ENCODE measurements at regions not wholly inside any gene's neighbourhood (a gene's known extent, or its start where the extent isn't known, plus 50 kb on each side); places are given as distances from the start of the nearest gene placed in this dataset.

DNA sequence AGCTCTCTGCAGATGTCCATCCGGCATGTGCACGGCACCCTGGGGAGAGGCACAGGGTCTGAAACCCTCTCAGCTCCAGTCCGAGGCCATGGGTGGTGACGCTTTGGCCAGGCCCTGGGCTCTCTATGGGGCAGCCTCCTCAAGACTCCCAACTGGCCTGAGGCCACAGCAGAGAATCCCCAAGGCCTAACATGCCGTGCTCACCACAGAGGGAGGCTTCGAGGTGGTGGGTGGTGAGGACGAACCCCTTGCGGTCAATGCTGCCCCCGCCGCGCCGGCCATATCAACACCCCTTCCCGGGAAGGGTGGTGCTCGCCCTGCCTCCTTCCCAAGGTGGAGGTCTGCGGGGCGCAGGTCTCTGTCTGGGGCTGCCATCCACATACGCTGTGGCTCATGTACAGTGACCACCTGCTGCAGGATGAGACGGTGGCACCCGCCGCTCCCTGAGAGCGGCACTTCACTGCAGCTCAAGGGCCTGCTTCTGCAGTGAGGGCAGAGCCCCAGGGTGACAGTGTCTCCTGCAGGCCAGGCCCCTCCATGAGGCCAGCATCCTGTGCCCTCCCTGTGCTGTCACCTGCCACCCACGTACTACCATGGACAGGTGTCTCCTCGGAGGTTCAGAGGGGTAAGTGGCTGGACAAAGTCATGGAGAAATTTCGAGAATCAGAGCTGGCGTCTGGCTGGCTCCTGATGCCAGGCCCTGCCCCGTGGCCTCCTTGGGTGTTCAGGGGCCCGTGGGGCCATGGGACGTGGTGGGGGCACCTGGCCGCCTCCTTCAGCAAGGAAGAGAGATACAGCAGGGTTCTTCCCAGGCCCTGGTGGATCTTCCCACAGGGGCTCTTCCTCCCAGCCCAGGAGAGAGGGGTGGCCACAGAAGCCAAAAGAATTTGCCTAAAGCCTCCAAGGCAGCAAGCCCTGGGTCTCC is 54.6 kb upstream of the ACSF3 start:
- Histone ChIP-seq H3K36me3 (no peaks in the 10 kb centered on the region), H3K4me1 (peaks cover 0 to 12% (median 0%) of the 10 kb centered on the region in 4 donors), H3K27ac (no peak overlapping the region), H3K27me3 (no peaks in the 10 kb centered on the region), H3K4me3 (no peak overlapping the region), H3K9me3 (no peaks in the 10 kb centered on the region)
- TF ChIP-seq, protein P1, sequence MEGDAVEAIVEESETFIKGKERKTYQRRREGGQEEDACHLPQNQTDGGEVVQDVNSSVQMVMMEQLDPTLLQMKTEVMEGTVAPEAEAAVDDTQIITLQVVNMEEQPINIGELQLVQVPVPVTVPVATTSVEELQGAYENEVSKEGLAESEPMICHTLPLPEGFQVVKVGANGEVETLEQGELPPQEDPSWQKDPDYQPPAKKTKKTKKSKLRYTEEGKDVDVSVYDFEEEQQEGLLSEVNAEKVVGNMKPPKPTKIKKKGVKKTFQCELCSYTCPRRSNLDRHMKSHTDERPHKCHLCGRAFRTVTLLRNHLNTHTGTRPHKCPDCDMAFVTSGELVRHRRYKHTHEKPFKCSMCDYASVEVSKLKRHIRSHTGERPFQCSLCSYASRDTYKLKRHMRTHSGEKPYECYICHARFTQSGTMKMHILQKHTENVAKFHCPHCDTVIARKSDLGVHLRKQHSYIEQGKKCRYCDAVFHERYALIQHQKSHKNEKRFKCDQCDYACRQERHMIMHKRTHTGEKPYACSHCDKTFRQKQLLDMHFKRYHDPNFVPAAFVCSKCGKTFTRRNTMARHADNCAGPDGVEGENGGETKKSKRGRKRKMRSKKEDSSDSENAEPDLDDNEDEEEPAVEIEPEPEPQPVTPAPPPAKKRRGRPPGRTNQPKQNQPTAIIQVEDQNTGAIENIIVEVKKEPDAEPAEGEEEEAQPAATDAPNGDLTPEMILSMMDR (IDR thresholded peaks at IDR 0.05): no peak
- no peak for TF ChIP-seq POLR2A (IDR thresholded peaks at IDR 0.05)
- no peak for DNase-seq

DNA sequence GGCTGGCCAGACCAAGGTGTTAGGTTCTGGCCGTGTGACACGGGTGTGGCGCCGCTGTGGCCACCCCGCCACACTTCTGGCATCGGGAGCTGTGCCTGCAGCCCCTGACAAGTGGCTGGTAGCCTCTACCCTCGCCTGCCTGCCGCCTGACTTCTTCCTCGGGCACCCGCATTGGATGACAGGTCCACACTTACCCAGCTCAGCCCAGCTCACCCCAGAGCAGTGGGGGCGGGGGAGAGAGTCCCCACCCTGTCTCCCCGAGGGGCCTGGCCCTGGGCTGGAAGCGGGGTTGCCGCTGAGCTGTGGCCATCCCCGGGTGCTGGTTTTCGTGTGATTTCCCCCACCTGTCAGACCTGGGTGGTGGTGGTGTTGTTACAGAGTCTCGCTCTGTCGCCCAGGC is 53.9 kb upstream of the ACSF3 start:
- Histone ChIP-seq H3K4me3 (no peak overlapping the region), H3K27me3 (no peaks in the 10 kb centered on the region), H3K9me3 (no peaks in the 10 kb centered on the region), H3K4me1 (peaks cover 0 to 12% (median 0%) of the 10 kb centered on the region in 4 donors), H3K36me3 (no peaks in the 10 kb centered on the region), H3K27ac (no peak overlapping the region)
- DNase-seq: no peak
- TF ChIP-seq, protein P1 (IDR thresholded peaks at IDR 0.05): no peak
- TF ChIP-seq POLR2A (IDR thresholded peaks at IDR 0.05): no peak

DNA sequence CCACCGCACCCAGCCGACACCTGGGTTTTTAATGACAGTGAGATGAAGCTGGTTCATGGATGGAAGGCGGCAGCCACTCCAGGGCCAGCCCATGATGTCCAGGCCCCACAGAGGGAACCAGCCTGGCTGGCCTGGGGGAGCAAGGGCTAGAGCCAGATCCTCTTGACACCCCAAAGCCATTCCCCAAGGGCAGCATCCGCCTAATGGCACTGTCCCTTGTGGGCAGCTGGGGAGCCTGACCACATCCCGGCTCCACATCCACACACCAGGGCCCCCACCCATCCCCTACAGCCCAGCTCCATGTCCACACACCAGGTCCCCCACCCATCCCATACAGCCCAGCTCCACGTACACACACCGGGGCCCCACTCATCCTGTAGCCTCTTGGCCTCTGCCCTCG is 53.3 kb upstream of the ACSF3 start:
- TF ChIP-seq POLR2A (IDR thresholded peaks at IDR 0.05): no peak
- TF ChIP-seq, protein P1 (IDR thresholded peaks at IDR 0.05): no peak
- DNase-seq: no peak
- no peak overlapping the region for H3K27ac ChIP-seq
- H3K4me3 ChIP-seq: no peak overlapping the region
- H3K36me3 ChIP-seq: no peaks in the 10 kb centered on the region
- H3K9me3 ChIP-seq: no peaks in the 10 kb centered on the region
- H3K27me3 ChIP-seq: no peaks in the 10 kb centered on the region
- peaks cover 0 to 12% (median 0%) of the 10 kb centered on the region in 4 donors for H3K4me1 ChIP-seq

DNA sequence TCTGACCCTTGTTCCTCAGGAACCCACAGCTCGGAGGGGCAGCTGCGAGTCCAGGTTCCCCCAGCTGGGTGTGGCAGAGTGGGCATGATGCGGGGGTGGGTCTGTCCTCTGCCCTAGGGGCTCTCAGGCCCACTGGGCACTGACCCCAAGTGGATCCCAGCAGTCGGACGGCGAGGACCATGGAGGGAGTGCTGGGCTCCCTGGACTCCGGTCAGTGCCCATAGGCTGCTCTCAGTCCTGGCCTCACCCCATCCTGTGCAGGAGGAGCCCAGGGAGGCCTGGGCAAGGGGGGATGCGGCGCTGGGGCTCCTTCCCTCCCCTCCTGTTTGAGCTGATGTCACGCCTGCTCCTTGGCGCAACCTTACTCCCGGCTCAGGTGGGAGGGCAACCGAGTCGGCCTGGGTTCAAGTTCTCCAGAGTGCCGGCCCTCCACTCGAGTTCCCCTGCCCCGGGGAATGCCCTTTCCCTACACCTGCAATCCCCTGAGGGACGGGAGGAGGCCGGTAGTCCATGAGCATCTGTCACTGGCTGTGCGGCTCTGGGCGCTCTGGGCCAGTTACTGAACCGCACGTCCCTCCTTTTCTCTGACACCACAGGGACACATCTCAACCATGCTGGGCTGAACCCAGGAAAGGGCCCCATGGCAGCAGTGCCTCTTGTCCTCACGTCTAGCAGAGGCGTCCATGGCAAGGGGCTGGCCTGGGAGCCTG is 52.6 kb upstream of the ACSF3 start:
- Histone ChIP-seq H3K27ac (no peak overlapping the region), H3K27me3 (no peaks in the 10 kb centered on the region), H3K9me3 (no peaks in the 10 kb centered on the region), H3K4me1 (peaks cover 0 to 12% (median 0%) of the 10 kb centered on the region in 4 donors), H3K4me3 (no peak overlapping the region), H3K36me3 (no peaks in the 10 kb centered on the region)
- no peak for DNase-seq
- TF ChIP-seq POLR2A (IDR thresholded peaks at IDR 0.05): no peak
- TF ChIP-seq, protein P1 (IDR thresholded peaks at IDR 0.05): no peak

DNA sequence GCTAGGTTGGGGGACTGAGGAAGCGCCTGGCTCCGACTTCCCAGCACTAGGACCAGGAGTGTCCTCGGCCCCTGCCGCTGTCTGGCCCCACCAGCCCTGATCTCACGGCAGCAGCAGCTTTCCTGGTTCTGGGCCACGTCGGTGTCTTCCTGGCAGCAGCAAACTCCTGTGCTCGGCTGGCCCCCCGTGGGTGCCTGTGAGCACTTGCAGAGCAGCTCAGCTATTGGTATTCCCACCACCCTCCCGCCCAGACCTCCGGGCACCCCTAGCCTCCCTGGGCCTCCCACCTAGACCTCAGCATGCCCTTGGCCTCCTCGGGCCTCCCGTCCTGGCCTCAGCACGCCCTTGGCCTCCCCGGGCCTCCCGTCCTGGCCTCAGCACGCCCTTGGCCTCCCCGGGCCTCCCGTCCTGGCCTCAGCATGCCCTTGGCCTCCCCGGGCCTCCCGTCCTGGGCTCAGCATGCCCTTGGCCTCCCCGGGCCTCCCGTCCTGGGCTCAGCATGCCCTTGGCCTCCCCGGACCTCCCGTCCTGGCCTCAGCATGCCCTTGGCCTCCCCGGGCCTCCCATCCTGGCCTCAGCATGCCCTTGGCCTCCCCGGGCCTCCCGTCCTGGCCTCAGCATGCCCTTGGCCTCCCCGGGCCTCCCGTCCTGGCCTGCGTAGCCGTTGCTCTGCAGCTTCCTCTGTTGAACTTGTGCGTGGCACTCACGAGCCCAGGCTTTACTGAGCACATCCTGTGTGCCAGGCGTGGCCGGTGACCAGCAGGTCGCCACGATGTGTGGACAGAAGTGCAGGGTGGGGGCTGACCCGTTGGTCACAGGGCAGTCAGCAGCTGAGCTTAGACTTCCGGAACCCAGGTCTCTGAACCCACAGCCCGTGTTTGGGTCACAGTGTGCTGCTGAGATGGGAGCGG is 51.8 kb upstream of the ACSF3 start:
- no peaks in the 10 kb centered on the region for H3K36me3 ChIP-seq
- DNase-seq: no peak
- H3K9me3 ChIP-seq: no peaks in the 10 kb centered on the region
- no peak overlapping the region for H3K4me3 ChIP-seq
- peaks cover 0 to 12% (median 0%) of the 10 kb centered on the region in 4 donors for H3K4me1 ChIP-seq
- no peaks in the 10 kb centered on the region for H3K27me3 ChIP-seq
- no peak overlapping the region for H3K27ac ChIP-seq
- no peak for TF ChIP-seq POLR2A (IDR thresholded peaks at IDR 0.05)
- TF ChIP-seq, protein P1 (IDR thresholded peaks at IDR 0.05): no peak
